ENCODE measurements at regions not wholly inside any gene's neighbourhood (a gene's known extent, or its start where the extent isn't known, plus 50 kb on each side); places are given as distances from the start of the nearest gene placed in this dataset.

GRCh38 chr5:4785971-4786370, 354.2 kb upstream of the ADAMTS16 start:
- DNase-seq = no peak
- no peaks in the 10 kb centered on the region for H3K4me1 Mint-ChIP-seq
- no peak overlapping the region for H3K4me3 Mint-ChIP-seq
- no peaks in the 10 kb centered on the region for H3K27me3 Mint-ChIP-seq
- H3K27ac Mint-ChIP-seq = no peak overlapping the region
- peaks cover 7% of the 10 kb centered on the region for H3K9me3 Mint-ChIP-seq
- no peaks in the 10 kb centered on the region for H3K36me3 Mint-ChIP-seq

- Mint-ChIP-seq H3K27ac (no peak overlapping the region), H3K4me1 (no peaks in the 10 kb centered on the region), H3K9me3 (no peaks in the 10 kb centered on the region), H3K4me3 (no peak overlapping the region), H3K36me3 (no peaks in the 10 kb centered on the region), H3K27me3 (no peaks in the 10 kb centered on the region)
- no peak for DNase-seq
Observed at GRCh38 chr5:4797445-4797844, 342.7 kb upstream of the ADAMTS16 start.

- Mint-ChIP-seq H3K9me3 (no peaks in the 10 kb centered on the region), H3K4me1 (no peaks in the 10 kb centered on the region), H3K36me3 (no peaks in the 10 kb centered on the region)
Observed at GRCh38 chr5:4802044-4802443, 338.1 kb upstream of the ADAMTS16 start.

GRCh38 chr5:4804691-4805360, 335.3 kb upstream of the ADAMTS16 start:
- H3K27ac Mint-ChIP-seq = no peak overlapping the region
- H3K9me3 Mint-ChIP-seq = peaks cover 7% of the 10 kb centered on the region
- H3K4me3 Mint-ChIP-seq = no peak overlapping the region
- no peaks in the 10 kb centered on the region for H3K36me3 Mint-ChIP-seq
- no peak for DNase-seq
- H3K4me1 Mint-ChIP-seq = no peaks in the 10 kb centered on the region
- H3K27me3 Mint-ChIP-seq = no peaks in the 10 kb centered on the region

More at GRCh38 chr5:4802044-4802443, 338.1 kb upstream of the ADAMTS16 start:
- DNase-seq = no peak
- Mint-ChIP-seq H3K27me3 (no peaks in the 10 kb centered on the region), H3K27ac (no peak overlapping the region), H3K4me3 (no peak overlapping the region)

- no peak overlapping the region for H3K27ac Mint-ChIP-seq
- H3K4me1 Mint-ChIP-seq = no peaks in the 10 kb centered on the region
- DNase-seq = no peak
- H3K4me3 Mint-ChIP-seq = no peak overlapping the region
- H3K9me3 Mint-ChIP-seq = peaks cover 6% of the 10 kb centered on the region
- H3K36me3 Mint-ChIP-seq = no peaks in the 10 kb centered on the region
- no peaks in the 10 kb centered on the region for H3K27me3 Mint-ChIP-seq
Observed at GRCh38 chr5:4815002-4815401, 325.1 kb upstream of the ADAMTS16 start.

GRCh38 chr5:4817767-4818166, 322.4 kb upstream of the ADAMTS16 start:
- no peak overlapping the region for H3K4me3 Mint-ChIP-seq
- no peaks in the 10 kb centered on the region for H3K27me3 Mint-ChIP-seq
- H3K36me3 Mint-ChIP-seq = no peaks in the 10 kb centered on the region
- peaks cover 2% of the 10 kb centered on the region for H3K9me3 Mint-ChIP-seq
- H3K27ac Mint-ChIP-seq = no peak overlapping the region
- no peaks in the 10 kb centered on the region for H3K4me1 Mint-ChIP-seq
- DNase-seq = no peak

- Mint-ChIP-seq H3K27ac (no peak overlapping the region), H3K4me3 (no peak overlapping the region), H3K9me3 (peaks cover 2% of the 10 kb centered on the region), H3K27me3 (no peaks in the 10 kb centered on the region), H3K4me1 (no peaks in the 10 kb centered on the region), H3K36me3 (no peaks in the 10 kb centered on the region)
- DNase-seq = no peak
Observed at GRCh38 chr5:4831325-4831724, 308.8 kb upstream of the ADAMTS16 start.

- peaks cover 2% of the 10 kb centered on the region for H3K9me3 Mint-ChIP-seq
- no peaks in the 10 kb centered on the region for H3K36me3 Mint-ChIP-seq
- H3K4me1 Mint-ChIP-seq = no peaks in the 10 kb centered on the region
- no peak overlapping the region for H3K27ac Mint-ChIP-seq
- H3K4me3 Mint-ChIP-seq = no peak overlapping the region
- H3K27me3 Mint-ChIP-seq = no peaks in the 10 kb centered on the region
- no peak for DNase-seq
Observed at GRCh38 chr5:4832471-4832870, 307.7 kb upstream of the ADAMTS16 start.

- DNase-seq = no peak
- Mint-ChIP-seq H3K36me3 (no peaks in the 10 kb centered on the region), H3K4me1 (no peaks in the 10 kb centered on the region), H3K27me3 (no peaks in the 10 kb centered on the region), H3K4me3 (no peak overlapping the region), H3K27ac (no peak overlapping the region), H3K9me3 (peaks cover 2% of the 10 kb centered on the region)
Observed at GRCh38 chr5:4833104-4833738, 306.9 kb upstream of the ADAMTS16 start.

- peaks cover 3% of the 10 kb centered on the region for H3K9me3 Mint-ChIP-seq
- no peak for DNase-seq
- H3K4me1 Mint-ChIP-seq = no peaks in the 10 kb centered on the region
- no peak overlapping the region for H3K27ac Mint-ChIP-seq
- no peaks in the 10 kb centered on the region for H3K27me3 Mint-ChIP-seq
- H3K4me3 Mint-ChIP-seq = no peak overlapping the region
- H3K36me3 Mint-ChIP-seq = no peaks in the 10 kb centered on the region
Observed at GRCh38 chr5:4837489-4838058, 302.6 kb upstream of the ADAMTS16 start.

- no peak overlapping the region for H3K4me3 Mint-ChIP-seq
- H3K36me3 Mint-ChIP-seq = no peaks in the 10 kb centered on the region
- no peaks in the 10 kb centered on the region for H3K4me1 Mint-ChIP-seq
- DNase-seq = no peak
- H3K9me3 Mint-ChIP-seq = peaks cover 16% of the 10 kb centered on the region
- H3K27ac Mint-ChIP-seq = no peak overlapping the region
- no peaks in the 10 kb centered on the region for H3K27me3 Mint-ChIP-seq
Observed at GRCh38 chr5:4845221-4845620, 294.9 kb upstream of the ADAMTS16 start.

- no peak overlapping the region for H3K4me3 Mint-ChIP-seq
- no peaks in the 10 kb centered on the region for H3K27me3 Mint-ChIP-seq
- no peaks in the 10 kb centered on the region for H3K4me1 Mint-ChIP-seq
- peaks cover 13% of the 10 kb centered on the region for H3K9me3 Mint-ChIP-seq
- DNase-seq = no peak
- H3K27ac Mint-ChIP-seq = no peak overlapping the region
- H3K36me3 Mint-ChIP-seq = no peaks in the 10 kb centered on the region
Observed at GRCh38 chr5:4847766-4848165, 292.4 kb upstream of the ADAMTS16 start.

- Mint-ChIP-seq H3K4me1 (no peaks in the 10 kb centered on the region), H3K27me3 (no peaks in the 10 kb centered on the region), H3K9me3 (no peaks in the 10 kb centered on the region), H3K4me3 (no peak overlapping the region), H3K27ac (no peak overlapping the region), H3K36me3 (no peaks in the 10 kb centered on the region)
- no peak for DNase-seq
Observed at GRCh38 chr5:4855036-4855435, 285.1 kb upstream of the ADAMTS16 start.

- DNase-seq = no peak
- Mint-ChIP-seq H3K9me3 (no peaks in the 10 kb centered on the region), H3K27ac (no peak overlapping the region), H3K27me3 (no peaks in the 10 kb centered on the region), H3K4me1 (no peaks in the 10 kb centered on the region), H3K36me3 (no peaks in the 10 kb centered on the region), H3K4me3 (no peak overlapping the region)
Observed at GRCh38 chr5:4855880-4856279, 284.2 kb upstream of the ADAMTS16 start.

- DNase-seq = no peak
- Mint-ChIP-seq H3K36me3 (no peaks in the 10 kb centered on the region), H3K27ac (no peak overlapping the region), H3K4me3 (no peak overlapping the region), H3K4me1 (no peaks in the 10 kb centered on the region), H3K9me3 (no peaks in the 10 kb centered on the region), H3K27me3 (no peaks in the 10 kb centered on the region)
Observed at GRCh38 chr5:4857761-4858160, 282.4 kb upstream of the ADAMTS16 start.
